ENCODE measurements at regions not wholly inside any gene's neighbourhood (a gene's known extent, or its start where the extent isn't known, plus 50 kb on each side); places are given as distances from the start of the nearest gene placed in this dataset.

DNA sequence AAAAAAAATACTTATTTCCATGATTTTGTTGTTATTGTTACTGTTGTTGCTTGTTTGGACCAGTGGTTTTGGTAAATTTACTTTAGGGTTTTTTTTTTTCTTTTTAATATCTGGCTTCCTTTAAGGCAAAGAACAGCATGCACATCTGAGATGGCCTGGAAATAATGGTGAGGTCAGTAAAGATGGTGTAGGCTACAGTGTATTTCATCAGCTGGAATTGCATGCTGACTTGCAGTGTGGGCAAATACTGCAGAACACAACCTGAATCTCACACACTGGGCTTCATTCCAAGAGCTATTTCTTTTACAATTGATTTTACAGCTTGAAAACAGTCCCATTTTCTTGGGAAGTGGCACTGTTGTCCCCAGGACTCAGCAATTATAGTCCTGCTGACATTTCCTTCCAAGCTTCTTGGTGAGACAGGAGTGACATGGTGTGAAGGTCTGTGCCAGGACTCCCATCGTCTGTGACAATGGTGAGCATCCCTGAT is 376.1 kb upstream of the SOX11 start:
- TF ChIP-seq, protein P1, sequence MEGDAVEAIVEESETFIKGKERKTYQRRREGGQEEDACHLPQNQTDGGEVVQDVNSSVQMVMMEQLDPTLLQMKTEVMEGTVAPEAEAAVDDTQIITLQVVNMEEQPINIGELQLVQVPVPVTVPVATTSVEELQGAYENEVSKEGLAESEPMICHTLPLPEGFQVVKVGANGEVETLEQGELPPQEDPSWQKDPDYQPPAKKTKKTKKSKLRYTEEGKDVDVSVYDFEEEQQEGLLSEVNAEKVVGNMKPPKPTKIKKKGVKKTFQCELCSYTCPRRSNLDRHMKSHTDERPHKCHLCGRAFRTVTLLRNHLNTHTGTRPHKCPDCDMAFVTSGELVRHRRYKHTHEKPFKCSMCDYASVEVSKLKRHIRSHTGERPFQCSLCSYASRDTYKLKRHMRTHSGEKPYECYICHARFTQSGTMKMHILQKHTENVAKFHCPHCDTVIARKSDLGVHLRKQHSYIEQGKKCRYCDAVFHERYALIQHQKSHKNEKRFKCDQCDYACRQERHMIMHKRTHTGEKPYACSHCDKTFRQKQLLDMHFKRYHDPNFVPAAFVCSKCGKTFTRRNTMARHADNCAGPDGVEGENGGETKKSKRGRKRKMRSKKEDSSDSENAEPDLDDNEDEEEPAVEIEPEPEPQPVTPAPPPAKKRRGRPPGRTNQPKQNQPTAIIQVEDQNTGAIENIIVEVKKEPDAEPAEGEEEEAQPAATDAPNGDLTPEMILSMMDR (conservative IDR thresholded peaks at IDR 0.05; ENCODE audit: low read length): no peak
- no peak for TF ChIP-seq EZH2phosphoT487 (IDR thresholded peaks at IDR 0.05; ENCODE audit: borderline replicate concordance)
